Cerebellar cortex (tissue), 1 donor: ENCODE measurements at regions not wholly inside any gene's neighbourhood (a gene's known extent, or its start where the extent isn't known, plus 50 kb on each side); places are given as distances from the start of the nearest gene placed in this dataset.
A peak's percentile ranks its signal among the peaks of the same experiment; 100 is the strongest.

Experiments
- DNase-seq: peaks from one replicate; pipeline ENCODE4 v3.0.0-alpha.2; 2015; ENCODE audit warnings: low spot score

- no peak for DNase-seq
Measured at GRCh38 chr13:33751151-33751550, 66.8 kb upstream of the RFC3 start.

- no peak for DNase-seq
Measured at GRCh38 chr13:33752094-33752493, 65.9 kb upstream of the RFC3 start.

DNA sequence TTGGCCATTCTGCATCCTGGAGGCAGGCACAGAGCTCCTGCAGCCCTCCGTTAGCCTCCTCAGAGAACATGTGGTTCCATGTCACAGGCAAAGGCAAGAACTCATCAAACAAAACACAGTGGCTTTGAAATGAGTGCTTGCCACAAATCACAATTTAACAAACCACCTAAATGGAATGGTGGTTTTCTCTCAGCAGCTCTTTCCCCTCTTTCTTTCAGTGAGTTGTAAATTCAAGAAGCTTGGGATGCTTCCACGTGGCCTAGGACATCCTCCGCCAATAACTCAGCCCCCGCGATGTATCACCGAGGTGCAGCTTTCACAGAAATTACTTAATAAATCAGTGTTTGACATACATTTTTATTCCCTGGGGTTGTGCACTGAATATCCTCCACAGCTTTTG, 65.4 kb upstream of the RFC3 start:
- DNase-seq, result no peak

- DNase-seq, result no peak
Measured at GRCh38 chr13:33756929-33757328, 61.0 kb upstream of the RFC3 start.

GRCh38 chr13:33757713-33758112, 60.2 kb upstream of the RFC3 start:
- DNase-seq, result no peak

- DNase-seq, result no peak
Measured at GRCh38 chr13:33758113-33758512, 59.8 kb upstream of the RFC3 start.

DNA sequence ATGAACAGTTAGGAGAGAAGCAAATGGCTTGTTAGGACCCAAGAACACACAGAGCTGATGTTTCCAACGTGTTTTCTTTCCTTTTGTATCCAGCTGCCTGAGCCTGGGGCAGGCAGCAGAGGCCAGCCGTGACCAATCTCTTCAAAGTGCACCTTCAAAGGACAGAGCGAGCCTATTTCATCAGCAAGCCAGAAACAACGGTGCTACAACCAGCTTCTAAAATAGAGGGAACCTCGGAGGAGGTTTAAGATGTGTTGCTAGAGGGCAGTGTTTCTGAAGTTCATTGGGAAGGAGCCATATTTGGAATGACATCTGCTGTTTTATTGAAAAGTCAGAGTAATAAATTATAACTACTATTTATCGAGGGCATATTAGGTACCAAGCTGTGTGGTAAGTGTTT, 56.2 kb upstream of the RFC3 start:
- peak; percentile 8 for DNase-seq

GRCh38 chr13:33763021-33763420, 54.9 kb upstream of the RFC3 start:
- no peak for DNase-seq

GRCh38 chr13:33764716-33765115, 53.2 kb upstream of the RFC3 start:
- no peak for DNase-seq

DNA sequence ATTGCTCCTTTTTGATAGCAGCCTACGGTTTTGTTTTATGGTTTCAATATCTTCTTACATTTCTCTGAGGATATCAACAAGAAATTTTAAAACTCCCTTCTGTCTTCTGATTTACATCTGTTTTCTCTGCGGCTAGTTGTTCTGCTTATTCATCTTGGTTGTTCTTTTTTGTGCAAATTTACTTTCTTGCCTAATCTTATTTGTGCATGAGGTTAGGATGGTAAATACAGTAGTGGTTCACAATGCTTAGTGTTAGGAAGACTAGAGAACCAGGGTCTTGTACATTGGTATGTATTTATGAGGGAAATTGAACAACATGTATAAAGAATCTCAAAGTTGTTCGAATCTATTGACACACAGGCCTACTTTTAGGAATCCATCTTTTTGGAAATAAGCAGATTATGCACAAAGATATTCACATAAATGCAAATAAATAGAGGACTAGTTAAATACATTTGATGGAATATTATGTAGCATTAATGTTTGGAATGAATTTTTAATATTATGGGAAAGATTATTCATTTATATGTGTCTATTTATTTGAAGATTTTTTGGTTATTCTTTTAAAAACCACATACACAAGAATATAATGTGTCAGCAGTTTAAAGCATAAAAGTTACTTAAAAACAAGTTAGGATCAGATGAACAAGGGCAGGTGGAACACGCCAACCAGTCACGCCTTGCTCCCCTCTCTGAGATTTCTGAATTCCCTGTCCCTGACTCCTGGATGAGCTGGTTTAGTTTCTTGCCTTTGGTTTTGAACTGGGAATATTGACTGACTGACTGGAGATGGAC, 51.4 kb upstream of the RFC3 start:
- DNase-seq, result no peak

DNA sequence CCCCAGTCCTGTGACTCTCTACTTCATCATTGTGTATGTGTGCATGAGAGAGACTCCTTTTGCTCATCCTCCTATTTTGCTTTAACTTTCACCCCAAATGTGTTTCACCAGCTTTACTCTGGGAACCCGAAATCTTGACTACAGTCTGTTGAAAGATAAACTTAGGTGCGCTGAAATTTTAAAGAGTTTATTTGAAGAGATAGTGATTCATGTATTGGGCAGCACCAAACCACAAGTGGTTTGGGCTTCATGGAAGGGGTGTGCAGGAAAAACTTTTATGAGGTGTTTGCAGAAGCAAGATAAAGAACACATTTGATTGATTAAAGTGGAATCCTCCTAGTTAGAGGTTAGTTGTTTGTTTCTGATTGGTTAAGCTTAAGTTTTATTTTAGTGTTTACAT, 50.8 kb upstream of the RFC3 start:
- no peak for DNase-seq
